GM06990 (cell line): ENCODE measurements at regions not wholly inside any gene's neighbourhood (a gene's known extent, or its start where the extent isn't known, plus 50 kb on each side); places are given as distances from the start of the nearest gene placed in this dataset.

Experiments
- DNase-seq: peaks from one replicate; pipeline ENCODE4 v3.0.0-alpha.2; 2011; ENCODE audit not compliant: insufficient read length; ENCODE audit errors: extremely low read depth
- H3K27me3 ChIP-seq: replicated peaks from 2 replicates; pipeline ENCODE4 v1.6.0; 2011; ENCODE audit warnings: low read length; ENCODE audit not compliant: control insufficient read depth, insufficient read depth
- H3K36me3 ChIP-seq: 2 replicates; pipeline ENCODE4 v1.5.1; 2011; ENCODE audit warnings: low read length; ENCODE audit not compliant: control insufficient read depth, insufficient read depth
- H3K4me3 ChIP-seq: replicated peaks from 2 replicates; pipeline ENCODE4 v1.5.1; 2011; ENCODE audit warnings: low read depth, mild to moderate bottlenecking, control low read depth, low read length
- TF ChIP-seq, protein P1 (sequence below): IDR thresholded peaks from 2 replicates; pipeline ENCODE4 v1.5.1; 2011; ENCODE audit warnings: low read length, control low read depth, mild to moderate bottlenecking, inconsistent platforms; ENCODE audit not compliant: insufficient read depth, poor library complexity, severe bottlenecking

DNA sequence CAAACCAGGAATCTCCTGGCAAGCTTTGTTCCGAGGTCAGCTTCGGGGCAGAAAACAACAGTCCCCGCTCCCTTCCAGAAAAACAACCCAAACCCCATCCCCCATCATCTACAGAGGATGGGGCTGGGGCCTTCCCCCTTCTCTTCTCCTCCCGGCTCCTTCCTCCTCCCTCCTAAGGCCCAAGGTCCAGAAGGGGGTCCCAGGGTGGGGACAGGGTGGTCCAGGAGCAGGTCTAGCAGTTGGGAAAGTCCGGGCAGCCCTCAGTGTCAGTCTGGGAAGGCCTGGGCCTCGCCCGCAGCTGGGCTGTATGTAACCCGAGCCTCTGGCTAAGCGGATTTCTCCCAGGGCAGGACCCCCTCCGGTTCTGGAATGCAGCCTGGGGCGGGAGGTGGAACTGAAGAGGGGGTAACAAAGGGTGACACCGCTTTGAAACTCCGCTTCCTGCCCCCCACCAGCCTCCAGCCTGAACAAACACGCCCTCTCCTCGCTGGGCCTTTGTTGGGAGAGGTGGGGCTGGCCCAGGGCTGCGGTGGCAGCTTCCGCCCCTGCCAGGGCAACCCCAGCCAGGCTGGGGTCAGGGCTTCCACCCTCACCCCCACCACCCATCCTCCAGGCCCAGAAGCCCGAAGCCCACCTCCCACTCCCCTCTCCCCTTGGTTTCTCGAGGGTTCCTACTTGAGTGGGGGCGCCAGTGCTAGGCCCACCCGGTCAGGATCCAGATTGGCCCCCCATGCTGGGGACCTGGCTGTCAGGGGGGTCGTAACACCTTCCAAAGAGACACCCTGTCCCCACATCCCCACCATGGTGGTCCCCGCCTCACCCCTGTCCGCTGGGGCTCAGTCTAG is 63.5 kb downstream of the C9orf50 start:
- TF ChIP-seq, protein P1, sequence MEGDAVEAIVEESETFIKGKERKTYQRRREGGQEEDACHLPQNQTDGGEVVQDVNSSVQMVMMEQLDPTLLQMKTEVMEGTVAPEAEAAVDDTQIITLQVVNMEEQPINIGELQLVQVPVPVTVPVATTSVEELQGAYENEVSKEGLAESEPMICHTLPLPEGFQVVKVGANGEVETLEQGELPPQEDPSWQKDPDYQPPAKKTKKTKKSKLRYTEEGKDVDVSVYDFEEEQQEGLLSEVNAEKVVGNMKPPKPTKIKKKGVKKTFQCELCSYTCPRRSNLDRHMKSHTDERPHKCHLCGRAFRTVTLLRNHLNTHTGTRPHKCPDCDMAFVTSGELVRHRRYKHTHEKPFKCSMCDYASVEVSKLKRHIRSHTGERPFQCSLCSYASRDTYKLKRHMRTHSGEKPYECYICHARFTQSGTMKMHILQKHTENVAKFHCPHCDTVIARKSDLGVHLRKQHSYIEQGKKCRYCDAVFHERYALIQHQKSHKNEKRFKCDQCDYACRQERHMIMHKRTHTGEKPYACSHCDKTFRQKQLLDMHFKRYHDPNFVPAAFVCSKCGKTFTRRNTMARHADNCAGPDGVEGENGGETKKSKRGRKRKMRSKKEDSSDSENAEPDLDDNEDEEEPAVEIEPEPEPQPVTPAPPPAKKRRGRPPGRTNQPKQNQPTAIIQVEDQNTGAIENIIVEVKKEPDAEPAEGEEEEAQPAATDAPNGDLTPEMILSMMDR: no peak
- no peak overlapping the region for H3K4me3 ChIP-seq
- DNase-seq: no peak
- H3K36me3 ChIP-seq: no peaks in the 10 kb centered on the region
- no peaks in the 10 kb centered on the region; the same call in none of the 2 replicates for H3K27me3 ChIP-seq

GRCh38 chr9:129556491-129557191 is 64.3 kb downstream of the C9orf50 start:
- Histone ChIP-seq H3K4me3 (no peak overlapping the region), H3K36me3 (no peaks in the 10 kb centered on the region), H3K27me3 (no peaks in the 10 kb centered on the region; the same call in 1 of the 2 replicates)
- DNase-seq: no peak
- TF ChIP-seq, protein P1: no peak

DNA sequence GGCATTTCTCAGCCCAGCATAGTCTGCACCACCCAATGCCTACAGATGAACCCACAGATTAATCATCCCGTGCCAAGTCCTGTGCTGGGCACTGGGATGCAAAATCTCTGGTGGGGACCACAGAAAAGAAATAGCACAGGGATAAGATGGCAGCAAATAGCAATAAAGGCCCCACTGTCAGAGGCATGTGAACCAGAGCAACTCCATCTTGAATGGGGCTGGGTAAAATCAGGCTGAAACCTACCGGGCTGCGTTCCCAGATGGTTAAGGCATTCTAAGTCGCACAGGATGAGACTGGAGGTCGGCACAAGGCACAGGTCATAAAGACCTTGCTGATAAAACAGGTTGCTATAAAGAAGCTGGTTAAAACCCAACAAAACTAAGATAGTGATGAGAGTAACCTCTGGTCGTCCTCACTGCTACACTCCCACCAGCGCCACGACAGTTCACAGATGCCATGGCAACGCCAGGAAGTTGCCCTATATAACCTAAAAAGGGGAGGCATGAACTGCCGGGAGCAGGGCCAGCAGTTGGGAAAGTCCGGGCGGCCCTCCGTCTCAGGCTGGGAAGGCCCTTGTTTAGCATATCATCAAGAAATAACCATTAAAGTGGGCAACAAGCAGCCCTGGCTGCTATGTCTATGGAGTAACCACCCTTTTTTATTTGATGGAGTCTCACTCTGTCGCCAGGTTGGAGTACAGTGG is 65.2 kb downstream of the C9orf50 start:
- no peaks in the 10 kb centered on the region; the same call in 1 of the 2 replicates for H3K27me3 ChIP-seq
- TF ChIP-seq, protein P1: no peak
- DNase-seq: no peak
- H3K4me3 ChIP-seq: no peak overlapping the region
- H3K36me3 ChIP-seq: no peaks in the 10 kb centered on the region

DNA sequence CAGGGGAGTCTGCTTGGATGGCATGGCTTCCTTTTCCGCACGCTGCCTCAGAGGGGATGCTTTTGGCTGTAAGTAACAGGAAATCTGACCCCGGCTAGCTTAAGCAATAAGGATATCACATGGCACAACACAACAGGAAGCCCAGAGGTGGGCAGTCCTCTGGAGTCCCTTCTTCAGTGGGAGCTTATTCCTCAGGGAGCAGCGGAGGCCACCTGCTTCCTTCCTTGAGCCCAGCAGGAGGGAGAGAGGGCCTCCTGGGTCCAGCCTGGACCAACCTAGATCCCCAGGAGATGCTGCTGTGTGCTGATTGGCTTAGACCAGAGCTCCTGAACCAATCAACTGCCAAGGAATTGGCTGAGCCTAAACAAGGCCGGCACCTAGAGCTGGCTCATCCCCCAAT is 66.3 kb downstream of the C9orf50 start:
- no peaks in the 10 kb centered on the region; the same call in 1 of the 2 replicates for H3K27me3 ChIP-seq
- DNase-seq: no peak
- no peaks in the 10 kb centered on the region for H3K36me3 ChIP-seq
- no peak overlapping the region for H3K4me3 ChIP-seq
- TF ChIP-seq, protein P1: no peak

DNA sequence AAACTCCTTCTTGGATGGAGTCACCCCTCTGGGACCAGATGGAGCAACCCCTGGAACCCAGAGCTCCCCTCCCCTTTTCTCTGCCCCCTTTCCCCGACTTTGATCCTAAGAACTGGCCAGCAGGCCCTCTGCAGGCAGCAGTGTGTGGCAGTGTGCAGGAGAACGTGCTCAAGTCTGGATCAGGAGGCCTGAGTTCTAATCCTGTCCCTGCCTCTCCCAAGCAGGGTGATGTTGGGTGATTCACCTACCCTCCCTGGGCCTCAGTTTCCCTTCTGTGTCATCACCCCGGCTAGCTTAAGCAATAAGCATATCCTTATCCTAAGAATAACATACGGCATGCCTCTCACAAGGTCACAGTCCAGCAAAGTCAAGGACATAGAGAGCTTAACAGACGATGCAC is 67.6 kb downstream of the C9orf50 start:
- H3K27me3 ChIP-seq: no peaks in the 10 kb centered on the region; the same call in 1 of the 2 replicates
- TF ChIP-seq, protein P1: no peak
- DNase-seq: no peak
- H3K36me3 ChIP-seq: no peaks in the 10 kb centered on the region
- H3K4me3 ChIP-seq: no peak overlapping the region
